PC-3 (cell line): ENCODE measurements at regions not wholly inside any gene's neighbourhood (a gene's known extent, or its start where the extent isn't known, plus 50 kb on each side); places are given as distances from the start of the nearest gene placed in this dataset.

Experiments used
- ATAC-seq: fragments of 200-7000 bp; cut with Tn5 transposase; 2 replicates; pipeline ENCODE4 v1.9.1; 2020; ENCODE audit warnings: mild to moderate bottlenecking, moderate library complexity
- BruUV-seq: library from RNA; stranded (reverse); fragments of 400-500 nt; replicated peaks from 2 replicates; lab custom pipeline; 2021; lab: Mats Ljungman, UMichigan
- CTCF ChIA-PET: fragments of 300-600 bp; sonication (Branson Sonifier 250); formaldehyde crosslinking; loops from one replicate; lab custom pipeline; 2022; ENCODE audit warnings: antibody characterized with exemption; lab: Charles Lee
- POLR2A ChIA-PET: fragments of 300-600 bp; sonication (Branson Sonifier 250); formaldehyde crosslinking; loops from one replicate; lab custom pipeline; 2022; ENCODE audit warnings: antibody characterized with exemption; ENCODE audit not compliant: unreplicated experiment; lab: Charles Lee
- DNase-seq: peaks from one replicate; pipeline ENCODE4 v3.0.0-alpha.2; 2015
- H2AFZ ChIP-seq: fragments of 300-600 bp; sonication (generic); 2 replicates; pipeline ENCODE4 v1.6.0; 2016; ENCODE audit warnings: antibody characterized with exemption, low read length
- H3F3A ChIP-seq: fragments of 300-600 bp; sonication (generic); one replicate; pipeline ENCODE4 v1.6.0; 2017; ENCODE audit warnings: antibody characterized with exemption, low read length, control low read depth, mild to moderate bottlenecking; ENCODE audit not compliant: unreplicated experiment
- H3K27ac ChIP-seq: fragments of 300-600 bp; sonication (generic); 2 replicates; pipeline ENCODE4 v1.5.1; 2016; ENCODE audit warnings: mild to moderate bottlenecking, low read length
- H3K27me3 ChIP-seq: fragments of 300-600 bp; sonication (generic); 2 replicates; pipeline ENCODE4 v1.6.1; 2016; ENCODE audit warnings: low read length, mixed read lengths
- H3K36me3 ChIP-seq: fragments of 300-600 bp; sonication (generic); 2 replicates; pipeline ENCODE4 v1.6.1; 2016; ENCODE audit warnings: low read depth, mixed run types, low read length, mixed read lengths
- H3K4me1 ChIP-seq: fragments of 300-600 bp; sonication (generic); 2 replicates; pipeline ENCODE4 v1.5.1; 2016; ENCODE audit warnings: low read length; ENCODE audit not compliant: insufficient read depth
- H3K4me2 ChIP-seq: fragments of 300-600 bp; sonication (generic); 2 replicates; pipeline ENCODE4 v1.6.0; 2016; ENCODE audit warnings: low read length
- H3K4me3 ChIP-seq: fragments of 300-600 bp; sonication (generic); 2 replicates; pipeline ENCODE4 v1.5.1; 2016; ENCODE audit warnings: mild to moderate bottlenecking, low read length, mixed read lengths
- H3K79me2 ChIP-seq: fragments of 300-600 bp; sonication (generic); 2 replicates; pipeline ENCODE4 v1.6.1; 2017; ENCODE audit warnings: low read length, mixed read lengths
- H3K9ac ChIP-seq: fragments of 300-600 bp; sonication (generic); 2 replicates; pipeline ENCODE4 v1.6.0; 2016; ENCODE audit warnings: mild to moderate bottlenecking, low read length
- H3K9me2 ChIP-seq: fragments of 300-600 bp; sonication (generic); replicated peaks from 2 replicates; pipeline ENCODE4 v1.6.1; 2016; ENCODE audit warnings: mixed run types, low read length, mixed read lengths
- H3K9me3 ChIP-seq: fragments of 300-600 bp; sonication (generic); 2 replicates; pipeline ENCODE4 v1.6.1; 2016; ENCODE audit warnings: low read length, mixed read lengths
- H4K20me1 ChIP-seq: fragments of 300-600 bp; sonication (generic); 2 replicates; pipeline ENCODE4 v1.6.1; 2016; ENCODE audit warnings: low read length, mixed read lengths
- CTCF ChIP-seq: fragments of 300-600 bp; sonication (generic); conservative IDR thresholded peaks from 2 replicates; pipeline ENCODE4 v1.5.1; 2017; ENCODE audit warnings: antibody characterized with exemption, low read depth, mild to moderate bottlenecking, low read length
- EZH2 ChIP-seq: fragments of 300-600 bp; sonication (generic); IDR thresholded peaks from one replicate; pipeline ENCODE4 v1.6.1; 2017; ENCODE audit warnings: antibody characterized with exemption, mild to moderate bottlenecking, low read length; ENCODE audit not compliant: unreplicated experiment
- EZH2phosphoT487 ChIP-seq: fragments of 300-600 bp; sonication (generic); IDR thresholded peaks from 2 replicates; pipeline ENCODE4 v1.6.1; 2018; ENCODE audit warnings: mild to moderate bottlenecking, antibody characterized with exemption, low read length, borderline replicate concordance
- intact Hi-C: fragments of 100-400 bp; cut with micrococcal nuclease; formaldehyde crosslinking; loops from 2 replicates; pipeline ENCODE4 v1.9.0; 2023

DNA sequence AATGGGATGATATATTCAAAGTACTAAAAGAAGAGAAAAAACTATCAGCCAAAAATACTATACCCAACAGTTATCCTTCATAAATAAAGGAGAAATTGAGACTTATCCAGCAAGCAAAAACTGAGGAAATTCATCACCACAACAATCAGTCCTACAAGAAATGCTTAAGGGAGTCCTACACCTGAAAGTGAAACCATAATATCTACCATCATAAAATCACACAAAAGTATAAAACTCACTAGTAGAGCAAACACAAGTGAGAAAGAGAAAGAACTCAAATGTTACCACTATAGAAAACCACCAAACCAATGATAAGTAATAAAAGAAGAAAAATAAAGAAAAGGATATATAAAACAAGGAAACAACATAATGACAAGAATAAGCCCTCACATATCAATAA lies 103.6 kb upstream of the NEO1 start:
- CTCF ChIA-PET = no interaction called here
- no TSS peak for BruUV-seq
- no peak for DNase-seq
- Histone ChIP-seq H3K27ac (no peak overlapping the region), H3K27me3 (peaks cover 10% of the 10 kb centered on the region), H3F3A (no peaks in the 10 kb centered on the region), H3K9me3 (no peaks in the 10 kb centered on the region), H3K36me3 (no peaks in the 10 kb centered on the region), H3K79me2 (no peaks in the 10 kb centered on the region), H3K9ac (no peak overlapping the region), H3K4me3 (no peak overlapping the region), H3K4me1 (no peaks in the 10 kb centered on the region), H3K9me2 (no peaks in the 10 kb centered on the region), H3K4me2 (no peak overlapping the region), H4K20me1 (no peaks in the 10 kb centered on the region), H2AFZ (no peak overlapping the region)
- TF ChIP-seq EZH2 = no peak
- TF ChIP-seq CTCF = no peak
- no peak for TF ChIP-seq EZH2phosphoT487
- POLR2A ChIA-PET = no interaction called here
- intact Hi-C loops = no loop called here
- no peak for ATAC-seq

DNA sequence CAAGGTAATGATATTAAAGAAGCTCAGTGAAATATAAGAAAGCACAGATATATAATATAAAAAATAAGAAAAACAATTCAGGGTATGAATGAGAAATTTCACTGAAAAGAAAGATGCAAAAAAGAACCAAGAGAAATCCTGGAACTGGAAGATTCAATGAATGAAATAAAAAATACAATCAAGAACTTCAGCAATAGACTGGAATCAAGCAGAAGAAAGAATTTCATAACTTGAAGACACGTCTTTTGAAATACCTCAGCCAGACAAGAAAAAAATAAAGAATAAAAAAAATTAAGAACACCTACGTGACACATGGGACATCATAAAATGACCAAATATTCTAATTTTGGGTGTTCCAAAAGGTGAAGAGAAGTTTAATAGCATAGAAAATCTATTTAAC lies 104.6 kb upstream of the NEO1 start:
- DNase-seq (no peak), ATAC-seq (no peak)
- Histone ChIP-seq H3F3A (no peaks in the 10 kb centered on the region), H4K20me1 (no peaks in the 10 kb centered on the region), H3K27ac (no peak overlapping the region), H3K27me3 (peaks cover 19% of the 10 kb centered on the region), H3K36me3 (no peaks in the 10 kb centered on the region), H3K4me2 (no peak overlapping the region), H3K9me3 (no peaks in the 10 kb centered on the region), H3K4me3 (no peak overlapping the region), H3K4me1 (no peaks in the 10 kb centered on the region), H3K9me2 (no peaks in the 10 kb centered on the region), H3K9ac (no peak overlapping the region), H3K79me2 (no peaks in the 10 kb centered on the region), H2AFZ (no peak overlapping the region)
- CTCF ChIA-PET = no interaction called here
- TF ChIP-seq CTCF = no peak
- no peak for TF ChIP-seq EZH2phosphoT487
- no peak for TF ChIP-seq EZH2
- no TSS peak for BruUV-seq
- POLR2A ChIA-PET = no interaction called here
- intact Hi-C loops = no loop called here

DNA sequence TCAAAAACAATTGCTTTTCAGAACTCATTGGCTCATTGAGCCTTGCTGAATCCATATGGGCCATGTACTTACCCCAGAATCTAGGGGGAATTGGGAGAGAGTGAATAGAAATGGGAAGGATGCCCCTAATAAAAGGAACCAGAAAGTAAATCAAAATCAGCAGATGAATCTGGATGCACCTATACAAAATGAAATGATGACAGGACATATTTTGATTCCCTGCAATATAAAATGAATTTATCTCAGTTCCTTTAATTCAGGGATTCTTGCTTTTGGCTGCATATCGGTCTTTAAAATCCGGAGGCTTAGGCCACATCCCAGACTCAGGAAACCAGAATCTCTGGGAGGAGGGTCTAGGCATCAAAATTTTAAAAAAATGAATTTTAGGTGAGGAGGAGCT lies 107.7 kb upstream of the NEO1 start:
- no peaks in the 10 kb centered on the region for H4K20me1 ChIP-seq
- no TSS peak for BruUV-seq
- H3K9me3 ChIP-seq = no peaks in the 10 kb centered on the region
- ChIA-PET POLR2A (no interaction called here), CTCF (no interaction called here)
- no peak for ATAC-seq
- no peak overlapping the region for H3K4me2 ChIP-seq
- no peak for DNase-seq
- H2AFZ ChIP-seq = no peak overlapping the region
- H3K79me2 ChIP-seq = no peaks in the 10 kb centered on the region
- no peaks in the 10 kb centered on the region for H3K36me3 ChIP-seq
- no peaks in the 10 kb centered on the region for H3K4me1 ChIP-seq
- intact Hi-C loops = no loop called here
- no peaks in the 10 kb centered on the region for H3K9me2 ChIP-seq
- TF ChIP-seq EZH2phosphoT487 (no peak), CTCF (no peak), EZH2 (no peak)
- H3K27ac ChIP-seq = no peak overlapping the region
- no peak overlapping the region for H3K4me3 ChIP-seq
- no peak overlapping the region for H3K9ac ChIP-seq
- H3K27me3 ChIP-seq = peaks cover 34% of the 10 kb centered on the region
- no peaks in the 10 kb centered on the region for H3F3A ChIP-seq
